NK-92 treated with Interleukin-12 subunit alpha and Interleukin-12 subunit beta, amount 100 ng/mL, for 24 hours (cell line): ENCODE measurements at regions not wholly inside any gene's neighbourhood (a gene's known extent, or its start where the extent isn't known, plus 50 kb on each side); places are given as distances from the start of the nearest gene placed in this dataset.
"Not testable (repeated sequence)": the region's sequence is repeated elsewhere in the genome, so short reads cannot be mapped to it uniquely, and the experiment has no call there.

Experiments used
- DNase-seq: peaks from one replicate; lab custom pipeline; 2025; lab: John Stamatoyannopoulos, UW

DNA sequence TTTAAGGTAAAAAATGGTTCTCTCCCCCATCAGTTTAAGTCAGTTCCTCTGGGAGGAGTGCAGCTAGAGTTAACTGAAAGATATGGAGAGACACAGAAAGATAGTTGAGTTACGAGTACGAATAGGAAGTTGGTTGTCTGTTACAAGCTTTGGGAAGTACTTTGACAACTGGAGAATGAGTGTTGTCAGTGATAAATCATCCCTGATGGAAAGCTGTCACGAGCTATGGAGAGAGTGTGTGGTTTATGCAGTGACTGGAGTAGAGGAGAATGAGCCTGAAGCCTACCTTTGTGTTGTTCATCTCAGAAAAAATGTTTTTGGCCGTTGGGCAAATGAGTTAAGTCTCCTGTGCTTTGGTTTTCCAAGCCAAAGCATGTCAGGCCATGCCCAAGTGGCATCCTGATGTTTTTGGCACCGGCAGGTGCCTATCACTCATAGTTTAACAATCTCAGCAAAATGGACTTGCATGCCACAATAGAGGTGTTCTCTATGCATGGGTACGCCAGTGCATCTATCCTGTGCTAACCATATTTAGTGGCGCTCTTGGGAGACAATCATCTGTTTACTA is 350.2 kb downstream of the IRS2 start:
- no peak for DNase-seq

- no peak for DNase-seq
These were observed 355.2 kb downstream of the IRS2 start for GRCh38 chr13:109431217-109431616.

DNA sequence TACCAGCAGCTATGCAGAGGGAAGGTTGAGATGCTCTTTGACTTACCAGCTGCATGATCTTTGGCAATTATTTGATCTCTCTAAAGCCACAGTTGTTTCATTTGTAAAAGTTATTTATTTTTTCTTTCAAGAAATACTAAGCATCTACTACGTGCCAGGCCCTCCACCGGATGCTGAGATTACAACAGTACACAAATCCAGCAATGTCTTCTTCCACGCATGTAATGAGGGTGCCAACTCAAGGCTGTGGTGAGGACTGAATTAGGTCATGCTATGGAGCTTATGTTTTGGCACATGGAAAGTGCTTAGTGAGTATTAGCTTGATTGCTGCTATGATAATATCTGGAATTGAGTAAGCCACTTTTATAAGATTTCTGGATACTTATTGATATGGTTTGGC is 358.2 kb downstream of the IRS2 start:
- no peak for DNase-seq

GRCh38 chr13:109427695-109428094 is 358.7 kb downstream of the IRS2 start:
- DNase-seq, result no peak

DNA sequence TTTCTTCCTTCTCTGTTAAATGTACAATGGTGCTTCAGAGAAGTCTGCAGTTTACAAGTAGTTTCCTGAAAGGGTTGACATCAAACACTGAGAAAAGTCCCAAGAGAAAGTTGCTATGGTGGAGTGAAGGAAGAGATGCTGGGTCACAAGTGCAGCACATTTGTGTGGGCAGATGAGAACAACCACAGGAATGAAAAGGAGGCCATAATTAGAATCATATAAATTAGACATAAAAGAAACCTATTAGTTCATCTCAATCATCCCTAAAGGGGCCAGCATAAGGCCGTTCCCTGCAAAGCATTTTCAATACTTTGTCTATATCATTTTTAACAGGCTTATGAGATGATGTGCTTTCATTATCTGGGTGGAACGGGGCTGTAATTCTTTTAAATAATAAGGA is 359.2 kb downstream of the IRS2 start:
- no peak for DNase-seq

DNA sequence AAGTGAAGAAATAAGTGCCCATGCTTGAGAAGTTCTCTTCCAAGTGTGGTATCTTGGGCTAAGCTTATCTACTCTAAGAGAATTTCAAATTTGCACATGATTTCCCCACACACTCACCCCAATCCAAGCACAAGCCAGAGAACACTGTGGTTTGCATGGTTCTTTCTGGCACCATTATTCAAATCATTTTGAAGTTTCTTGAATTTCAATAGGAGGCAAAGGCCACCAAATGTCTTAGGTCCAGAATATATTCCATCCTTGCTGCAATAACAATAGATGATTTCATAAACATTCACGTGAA is 359.7 kb downstream of the IRS2 start:
- DNase-seq, result no peak

DNA sequence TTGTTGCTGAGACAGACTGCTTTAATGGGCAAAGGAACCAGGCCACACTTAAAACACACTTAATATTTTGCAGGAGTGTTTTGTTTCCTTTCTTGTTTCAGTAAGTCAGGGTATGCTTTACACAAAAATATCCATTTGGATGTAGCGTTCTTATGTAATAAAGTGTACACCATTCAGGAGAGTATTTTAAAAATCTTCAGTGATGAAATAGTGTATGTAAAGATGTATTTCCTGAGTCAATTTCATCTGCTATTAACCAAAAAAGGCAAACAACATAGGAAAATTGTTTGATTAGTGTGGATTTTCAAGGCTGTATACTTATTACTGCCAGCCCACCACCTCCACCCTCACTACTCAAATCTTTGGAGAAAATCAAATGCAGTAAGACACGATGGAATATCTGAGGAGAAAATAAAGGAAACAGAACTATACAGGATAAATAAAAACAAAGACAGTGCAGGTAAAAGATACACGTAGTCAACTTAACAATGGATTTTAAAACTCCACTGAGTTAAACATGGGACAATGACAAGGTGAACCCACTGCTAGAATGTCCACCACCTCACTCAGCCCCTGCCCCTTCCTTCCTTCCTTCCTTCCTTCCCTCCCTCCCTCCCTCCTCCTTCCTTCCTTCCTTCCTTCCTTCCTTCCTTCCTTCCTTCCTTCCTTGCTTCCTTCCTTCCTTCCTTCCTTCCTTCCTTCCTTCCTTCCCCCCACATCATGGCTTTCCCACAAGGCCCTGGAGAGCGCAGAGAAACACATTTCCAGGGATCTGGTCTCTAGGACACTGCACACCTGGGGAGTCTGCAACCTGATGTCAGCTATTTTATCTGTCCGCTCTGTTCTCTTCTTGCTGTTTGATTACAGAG is 360.3 kb downstream of the IRS2 start:
- no peak for DNase-seq

DNA sequence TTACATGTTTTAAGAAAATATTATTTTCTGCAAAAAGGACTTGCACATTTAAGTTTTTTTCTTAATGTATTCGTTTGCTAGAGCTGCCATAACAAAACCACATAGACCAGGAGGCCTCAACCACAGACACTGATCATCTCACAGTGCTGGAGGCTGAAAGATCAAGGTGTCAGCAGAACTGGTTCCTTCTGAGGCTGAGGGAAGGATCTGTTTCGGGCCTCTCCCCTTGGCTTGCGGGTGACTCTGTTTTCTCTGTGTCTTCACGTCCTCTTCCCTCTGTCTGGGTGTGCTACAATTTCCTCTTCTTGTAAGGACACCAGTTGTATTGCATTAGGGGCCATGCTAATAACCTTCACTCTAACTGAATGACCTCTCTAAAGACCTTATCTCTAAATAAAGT is 364.2 kb downstream of the IRS2 start:
- no peak for DNase-seq

DNA sequence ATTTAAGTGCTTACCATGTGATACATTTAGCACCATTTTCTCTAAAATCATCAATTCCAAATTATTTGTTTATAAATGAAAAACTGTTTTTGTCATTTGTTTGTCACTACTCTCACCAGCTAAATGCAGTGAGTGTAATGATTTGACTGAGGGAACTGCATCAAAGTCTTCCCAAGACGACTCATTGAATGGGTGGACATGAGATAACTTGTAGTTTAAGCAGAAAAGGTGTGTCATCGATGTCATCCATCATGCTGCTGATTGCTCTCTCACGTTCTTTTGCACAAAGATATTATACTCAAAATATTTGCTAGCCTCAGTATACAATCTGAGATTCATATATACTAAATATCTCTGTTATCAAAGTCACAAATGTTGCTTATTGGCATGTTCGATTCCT is 366.5 kb downstream of the IRS2 start:
- DNase-seq, result no peak

- DNase-seq, result no peak
These were observed 368.3 kb downstream of the IRS2 start for GRCh38 chr13:109418111-109418510.

- DNase-seq, result no peak
These were observed 370.4 kb downstream of the IRS2 start for GRCh38 chr13:109416001-109416400.

- DNase-seq, result no peak
These were observed 371.3 kb downstream of the IRS2 start for GRCh38 chr13:109415057-109415456.

DNA sequence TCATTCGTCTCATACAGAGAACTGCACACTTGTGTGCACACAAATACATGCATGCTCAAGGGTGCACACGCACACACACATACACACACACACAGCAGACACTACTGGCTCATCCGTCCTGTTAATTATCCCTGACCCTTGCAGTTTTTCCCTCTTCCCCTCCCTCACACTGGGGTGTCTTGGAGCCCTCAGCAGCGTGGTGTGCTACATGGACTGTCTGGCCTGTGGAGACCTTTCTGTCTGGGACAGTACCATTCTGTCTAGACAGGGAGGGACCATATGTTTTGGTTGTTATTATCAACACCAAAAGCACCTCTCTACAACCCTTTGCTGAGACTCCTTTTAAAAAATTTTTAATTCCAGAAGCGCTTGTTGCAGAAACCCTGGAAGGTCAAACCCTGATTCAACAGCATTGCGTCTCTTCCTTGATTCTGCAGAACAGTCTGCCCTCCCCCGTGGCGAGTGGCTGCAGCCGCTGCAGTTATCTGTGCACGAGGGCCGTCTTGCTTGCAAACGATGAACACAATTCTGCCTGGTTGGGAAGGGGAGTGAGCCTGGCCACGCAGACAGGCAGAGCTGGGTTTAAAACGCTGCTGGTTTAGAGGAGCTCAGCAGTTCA is 374.0 kb downstream of the IRS2 start:
- no peak for DNase-seq

- no peak for DNase-seq
These were observed 375.5 kb downstream of the IRS2 start for GRCh38 chr13:109410868-109411267.

DNA sequence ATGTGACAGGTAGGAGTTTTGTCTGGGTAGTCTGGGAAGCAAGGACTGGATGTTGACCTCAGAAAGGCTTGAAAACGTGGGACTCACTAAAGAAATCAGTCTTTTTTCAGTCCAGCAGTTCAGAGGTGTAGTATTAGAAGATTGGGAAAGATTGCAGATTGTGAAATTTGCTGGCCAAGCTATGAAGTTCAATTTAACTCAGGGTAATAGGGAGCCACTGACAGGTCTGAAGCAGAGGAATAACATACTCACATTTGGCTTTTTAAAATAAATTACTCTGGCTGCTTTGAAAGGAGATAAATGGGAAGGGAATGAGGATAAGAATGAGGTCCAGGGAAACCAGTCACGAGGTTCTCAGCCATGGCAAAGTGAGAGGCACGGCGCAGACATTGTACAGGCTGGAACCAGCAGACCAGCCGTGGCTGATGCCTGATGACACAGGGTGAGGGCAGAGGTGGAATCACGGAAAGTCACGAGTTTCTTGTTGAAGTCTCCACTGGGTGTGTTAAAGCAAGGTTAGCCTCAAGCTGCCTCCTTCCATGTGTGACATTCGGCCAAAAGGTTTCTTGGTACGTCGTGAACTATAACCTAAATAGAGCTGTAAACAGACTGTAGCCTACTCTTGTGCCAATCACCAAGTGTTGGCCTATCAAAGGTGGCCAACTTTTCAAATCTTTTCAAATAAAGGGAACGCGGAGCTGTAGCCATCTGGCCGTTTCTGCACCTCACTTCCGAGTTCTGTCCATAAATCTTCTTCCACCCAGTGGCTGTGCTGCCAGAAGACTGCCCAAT is 377.6 kb downstream of the IRS2 start:
- no peak for DNase-seq

- no peak for DNase-seq
These were observed 379.9 kb downstream of the IRS2 start for GRCh38 chr13:109406376-109406992.

GRCh38 chr13:109403012-109403421 is 383.4 kb downstream of the IRS2 start:
- no peak for DNase-seq

DNA sequence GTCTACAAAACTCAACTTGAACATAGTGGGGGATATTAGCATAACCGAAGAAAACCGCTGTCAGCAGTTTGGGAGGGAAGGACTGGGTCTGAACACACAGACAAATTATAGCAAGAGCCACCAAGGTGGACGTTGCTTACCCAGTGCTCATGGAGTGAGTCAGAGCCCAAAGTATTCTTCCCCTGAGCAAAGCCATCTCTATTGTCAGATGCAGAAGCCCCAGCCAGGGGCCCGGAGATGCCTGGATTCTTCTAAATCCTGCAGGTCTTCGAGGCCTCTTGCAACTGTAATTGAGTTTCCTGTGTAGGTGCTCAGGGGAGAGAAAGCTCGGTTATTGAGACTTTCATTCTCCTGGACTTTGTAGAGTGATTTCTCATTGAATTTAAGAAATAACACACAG is 384.5 kb downstream of the IRS2 start:
- DNase-seq, result no peak

- DNase-seq, result no peak
These were observed 385.1 kb downstream of the IRS2 start for GRCh38 chr13:109401307-109401706.

DNA sequence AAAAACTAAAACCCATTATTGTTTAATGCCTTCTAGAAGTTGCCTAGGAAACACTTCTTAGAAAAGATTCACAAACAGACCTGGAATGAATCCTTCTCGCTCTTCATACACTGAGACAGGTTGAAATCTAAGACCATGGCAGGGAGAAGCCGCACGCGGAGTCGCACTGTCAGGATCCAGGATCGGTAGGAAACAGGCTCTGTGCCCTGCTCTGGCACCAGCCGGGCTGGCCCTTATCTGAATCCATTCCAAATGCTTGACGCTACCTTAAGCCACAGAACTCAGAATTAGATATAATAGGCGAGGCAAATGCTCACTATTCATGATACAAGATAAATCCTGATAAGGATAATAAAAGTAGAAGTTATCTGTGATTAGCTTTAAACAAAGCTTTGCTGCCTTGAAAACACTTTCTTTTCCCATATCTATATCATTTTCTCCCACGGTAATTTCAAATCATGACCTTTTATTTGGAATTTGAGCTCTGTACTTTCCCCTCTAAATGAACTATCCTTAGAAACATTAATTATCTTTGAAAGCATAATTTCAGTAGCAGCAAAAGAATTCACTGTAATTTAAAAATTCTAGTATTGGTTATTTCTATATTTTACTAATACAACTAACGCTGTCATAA is 385.6 kb downstream of the IRS2 start:
- no peak for DNase-seq

GRCh38 chr13:109400209-109400608 is 386.2 kb downstream of the IRS2 start:
- DNase-seq, result no peak

GRCh38 chr13:109398071-109398470 is 388.3 kb downstream of the IRS2 start:
- not testable (repeated sequence) for DNase-seq
